NAMALWA (cell line): ENCODE measurements at regions not wholly inside any gene's neighbourhood (a gene's known extent, or its start where the extent isn't known, plus 50 kb on each side); places are given as distances from the start of the nearest gene placed in this dataset.
"Not testable (repeated sequence)": the region's sequence is repeated elsewhere in the genome, so short reads cannot be mapped to it uniquely, and the experiment has no call there.

ENCODE experiments used
- DNase-seq: peaks from one replicate; pipeline ENCODE4 v3.0.0-alpha.2; 2015; ENCODE audit warnings: low spot score

- not testable (repeated sequence) for DNase-seq
These were observed 108.1 kb upstream of the PTPN20 start for GRCh38 chr10:46803082-46803481.

GRCh38 chr10:46810222-46810621 is 101.0 kb upstream of the PTPN20 start:
- not testable (repeated sequence) for DNase-seq

GRCh38 chr10:46816126-46816525 is 95.1 kb upstream of the PTPN20 start:
- DNase-seq, result not testable (repeated sequence)

GRCh38 chr10:46840393-46841050 is 70.7 kb upstream of the PTPN20 start:
- not testable (repeated sequence) for DNase-seq

GRCh38 chr10:46841051-46841593 is 70.1 kb upstream of the PTPN20 start:
- DNase-seq, result not testable (repeated sequence)

GRCh38 chr10:46845194-46845593 is 66.0 kb upstream of the PTPN20 start:
- not testable (repeated sequence) for DNase-seq

- DNase-seq, result not testable (repeated sequence)
These were observed 65.6 kb upstream of the PTPN20 start for GRCh38 chr10:46845640-46846039.

- not testable (repeated sequence) for DNase-seq
These were observed 50.5 kb upstream of the PTPN20 start for GRCh38 chr10:46860753-46861152.
